Astrocyte of the spinal cord (primary cell): ENCODE measurements at regions not wholly inside any gene's neighbourhood (a gene's known extent, or its start where the extent isn't known, plus 50 kb on each side); places are given as distances from the start of the nearest gene placed in this dataset.

ENCODE experiments used
- DNase-seq: peaks from one replicate; pipeline ENCODE4 v3.0.0; 2011; ENCODE audit warnings: low read depth, low spot score
- H3K4me3 ChIP-seq: 2 replicates; pipeline ENCODE4 v1.5.1; 2011; ENCODE audit warnings: low read depth, mild to moderate bottlenecking, low read length, moderate library complexity
- in situ Hi-C: cut with HindIII; loops from 2 replicates; pipeline ENCODE4 v1.10.0; 2017; ENCODE audit warnings: low sequenced_read_pairs
- TF ChIP-seq, protein P1 (sequence below): IDR thresholded peaks from 2 replicates; pipeline ENCODE4 v1.5.1; 2012; ENCODE audit warnings: low read depth, mild to moderate bottlenecking, low read length, inconsistent platforms

- in situ Hi-C loops, result no loop called here
- TF ChIP-seq, protein P1, sequence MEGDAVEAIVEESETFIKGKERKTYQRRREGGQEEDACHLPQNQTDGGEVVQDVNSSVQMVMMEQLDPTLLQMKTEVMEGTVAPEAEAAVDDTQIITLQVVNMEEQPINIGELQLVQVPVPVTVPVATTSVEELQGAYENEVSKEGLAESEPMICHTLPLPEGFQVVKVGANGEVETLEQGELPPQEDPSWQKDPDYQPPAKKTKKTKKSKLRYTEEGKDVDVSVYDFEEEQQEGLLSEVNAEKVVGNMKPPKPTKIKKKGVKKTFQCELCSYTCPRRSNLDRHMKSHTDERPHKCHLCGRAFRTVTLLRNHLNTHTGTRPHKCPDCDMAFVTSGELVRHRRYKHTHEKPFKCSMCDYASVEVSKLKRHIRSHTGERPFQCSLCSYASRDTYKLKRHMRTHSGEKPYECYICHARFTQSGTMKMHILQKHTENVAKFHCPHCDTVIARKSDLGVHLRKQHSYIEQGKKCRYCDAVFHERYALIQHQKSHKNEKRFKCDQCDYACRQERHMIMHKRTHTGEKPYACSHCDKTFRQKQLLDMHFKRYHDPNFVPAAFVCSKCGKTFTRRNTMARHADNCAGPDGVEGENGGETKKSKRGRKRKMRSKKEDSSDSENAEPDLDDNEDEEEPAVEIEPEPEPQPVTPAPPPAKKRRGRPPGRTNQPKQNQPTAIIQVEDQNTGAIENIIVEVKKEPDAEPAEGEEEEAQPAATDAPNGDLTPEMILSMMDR, result no peak
- DNase-seq, result no peak
- no peak overlapping the region for H3K4me3 ChIP-seq
Measured at GRCh38 chr17:74146196-74146595, 57.3 kb upstream of the RPL38 start.

DNA sequence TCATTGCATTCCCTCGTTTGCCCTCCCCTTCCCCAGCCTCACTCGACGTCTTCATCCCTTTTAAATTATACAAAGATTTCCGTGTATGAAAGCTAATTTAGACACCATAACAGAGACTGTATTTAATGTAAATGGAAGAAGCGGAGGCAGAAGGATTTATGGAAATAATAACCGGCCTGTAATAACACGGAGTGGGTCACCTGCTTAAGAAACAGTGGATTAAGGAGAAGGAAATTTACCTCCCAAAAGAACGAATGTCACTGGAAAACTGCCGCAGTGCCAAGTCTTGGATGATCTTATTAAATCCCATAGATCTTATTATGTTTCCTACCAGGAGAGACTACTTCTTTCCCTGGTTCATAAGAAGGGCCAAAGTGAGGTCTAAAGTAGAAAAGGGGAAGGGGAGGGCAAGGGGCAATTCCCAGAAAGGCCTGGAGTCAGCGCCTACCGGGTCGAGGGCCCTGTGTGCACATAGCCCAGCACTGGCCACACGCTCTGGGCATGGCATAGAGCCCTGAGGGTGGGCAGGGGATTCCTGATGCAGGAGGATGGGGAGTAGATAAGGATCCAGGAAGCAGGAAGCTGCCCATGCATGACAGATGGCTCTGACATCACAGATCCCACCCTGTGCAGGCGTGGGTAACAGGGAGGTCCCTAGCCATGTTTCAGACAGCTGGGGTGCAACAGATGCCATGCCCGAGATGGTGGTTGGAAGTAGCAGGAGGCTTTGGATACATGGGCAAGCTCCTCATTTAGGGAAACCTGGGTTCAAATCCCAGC, 56.2 kb upstream of the RPL38 start:
- in situ Hi-C loops, result no loop called here
- TF ChIP-seq, protein P1, result no peak
- no peak overlapping the region for H3K4me3 ChIP-seq
- DNase-seq, result no peak

DNA sequence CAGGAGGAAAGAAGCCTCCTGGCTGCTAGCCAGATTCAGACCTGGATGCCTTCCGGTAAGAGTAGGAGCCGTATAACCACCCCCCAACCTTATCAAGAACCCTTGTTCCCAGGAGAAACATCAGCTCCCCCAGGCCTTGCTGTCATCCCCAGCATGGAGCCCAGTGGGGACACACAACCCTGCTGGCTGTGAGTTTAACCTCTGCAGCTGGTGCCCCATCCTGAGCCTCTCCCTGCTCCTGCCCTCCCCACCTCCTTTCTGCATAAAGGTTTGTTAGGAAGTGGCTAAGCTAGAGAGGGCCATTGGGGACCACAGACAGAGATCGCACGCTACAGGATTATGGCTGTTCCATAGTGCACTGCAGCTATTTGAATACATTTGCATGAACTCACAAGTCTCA, 55.5 kb upstream of the RPL38 start:
- DNase-seq, result no peak
- H3K4me3 ChIP-seq, result no peak overlapping the region
- TF ChIP-seq, protein P1, result no peak
- in situ Hi-C loops, result no loop called here

GRCh38 chr17:74148446-74148845, 55.0 kb upstream of the RPL38 start:
- DNase-seq, result no peak
- TF ChIP-seq, protein P1, result no peak
- no peak overlapping the region for H3K4me3 ChIP-seq
- in situ Hi-C loops, result no loop called here

GRCh38 chr17:74148901-74149596, 54.4 kb upstream of the RPL38 start:
- in situ Hi-C loops, result no loop called here
- TF ChIP-seq, protein P1, result no peak
- DNase-seq, result no peak

DNA sequence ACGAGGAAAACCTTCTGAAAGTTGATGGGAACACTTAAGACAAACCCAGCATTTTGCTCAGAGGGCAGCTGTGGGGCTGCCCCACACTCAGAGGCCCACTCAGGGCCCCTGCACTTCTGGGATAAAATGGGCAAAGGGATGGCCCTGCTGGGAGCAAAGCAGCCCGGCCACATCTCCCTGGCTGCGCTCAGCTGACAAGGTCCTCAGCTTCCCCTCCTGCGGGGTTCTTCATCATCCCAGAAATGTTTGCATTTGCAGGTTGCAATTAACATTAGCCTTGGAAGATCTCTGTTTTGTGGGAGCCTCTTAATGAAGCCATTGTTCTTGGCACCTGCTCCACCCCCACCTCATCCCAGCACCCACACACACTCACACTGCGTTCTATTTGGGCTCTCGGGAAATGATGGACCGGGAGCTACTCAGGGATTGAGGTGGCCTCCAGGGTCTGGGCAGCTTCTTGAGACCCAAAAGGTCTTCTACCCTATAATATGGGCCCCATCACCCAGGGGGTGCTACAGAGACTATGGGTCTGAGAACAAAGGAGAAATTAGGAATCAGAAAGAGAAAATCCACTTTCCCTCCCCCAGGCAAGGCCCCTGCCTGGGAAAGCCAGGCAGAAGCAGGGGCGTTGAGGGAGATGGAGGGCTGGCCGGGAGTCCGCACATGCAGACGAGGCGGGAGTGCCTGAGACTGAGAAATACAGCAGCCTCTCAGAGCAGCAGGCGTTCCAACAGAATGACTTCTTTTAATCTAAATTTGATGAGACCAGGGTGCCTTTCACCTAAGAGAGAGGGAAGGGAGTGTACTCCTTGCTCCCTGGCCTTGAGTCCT, 53.7 kb upstream of the RPL38 start:
- TF ChIP-seq, protein P1, result no peak

More at GRCh38 chr17:74148901-74149596, 54.4 kb upstream of the RPL38 start:
- H3K4me3 ChIP-seq, result no peak overlapping the region

More for the DNA sequence above, 53.7 kb upstream of the RPL38 start:
- no peak overlapping the region for H3K4me3 ChIP-seq
- in situ Hi-C loops, result no loop called here
- no peak for DNase-seq
